HG02763 (cell line): ENCODE measurements at regions not wholly inside any gene's neighbourhood (a gene's known extent, or its start where the extent isn't known, plus 50 kb on each side); places are given as distances from the start of the nearest gene placed in this dataset.
"Not testable (repeated sequence)": the region's sequence is repeated elsewhere in the genome, so short reads cannot be mapped to it uniquely, and the experiment has no call there.

Source experiments
- ATAC-seq: cut with Tn5 transposase; IDR thresholded peaks from one replicate; pipeline ENCODE4 v1.9.1; 2021; ENCODE audit warnings: mild to moderate bottlenecking, moderate library complexity; ENCODE audit not compliant: unreplicated experiment

GRCh38 chr5:118554241-118554640 lies 434.1 kb downstream of the DTWD2 start:
- ATAC-seq, result no peak

GRCh38 chr5:118553662-118554061 lies 434.7 kb downstream of the DTWD2 start:
- ATAC-seq, result no peak

- ATAC-seq, result no peak
These were observed 435.5 kb downstream of the DTWD2 start for GRCh38 chr5:118552731-118553360.

GRCh38 chr5:118552146-118552545 lies 436.2 kb downstream of the DTWD2 start:
- ATAC-seq, result no peak

DNA sequence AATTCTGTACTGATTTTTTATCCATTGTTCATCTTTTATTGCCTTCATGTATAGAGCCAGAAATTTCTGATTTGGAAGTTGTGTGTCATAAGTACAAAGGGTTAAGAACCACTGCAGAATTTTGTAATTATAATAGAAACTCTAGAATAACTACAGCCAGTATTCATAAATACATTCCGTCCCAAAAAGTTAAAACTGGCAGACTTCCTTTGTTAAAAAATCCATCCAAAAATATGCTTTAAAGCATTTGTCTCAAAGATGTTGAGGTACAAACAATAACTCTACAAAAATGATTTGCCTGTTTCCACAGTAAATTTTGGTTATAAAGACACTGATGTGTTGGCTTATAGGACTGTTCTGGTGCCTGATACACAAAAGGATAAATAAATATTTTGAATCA lies 436.6 kb downstream of the DTWD2 start:
- no peak for ATAC-seq

GRCh38 chr5:118551031-118551430 lies 437.3 kb downstream of the DTWD2 start:
- ATAC-seq, result no peak

GRCh38 chr5:118548761-118549720 lies 439.3 kb downstream of the DTWD2 start:
- ATAC-seq, result no peak

DNA sequence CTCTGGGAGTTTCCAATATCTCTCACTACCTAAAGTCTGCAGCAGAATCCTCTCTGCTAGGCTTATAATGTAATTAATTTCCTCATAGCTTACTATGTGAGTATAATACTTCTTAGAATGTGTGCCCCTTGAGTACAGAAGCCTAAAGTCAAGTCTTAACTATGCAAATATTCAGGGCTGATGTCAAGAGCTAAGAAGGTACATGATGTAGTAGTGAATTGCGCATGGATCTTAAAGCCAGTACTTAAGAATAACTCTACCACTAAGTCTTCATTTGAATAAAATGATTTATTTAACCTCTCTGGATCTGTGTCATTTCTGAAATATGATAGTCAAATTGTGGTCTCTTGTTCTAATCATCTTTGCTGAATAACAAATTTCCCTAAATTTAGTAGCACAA lies 442.9 kb downstream of the DTWD2 start:
- ATAC-seq, result no peak

DNA sequence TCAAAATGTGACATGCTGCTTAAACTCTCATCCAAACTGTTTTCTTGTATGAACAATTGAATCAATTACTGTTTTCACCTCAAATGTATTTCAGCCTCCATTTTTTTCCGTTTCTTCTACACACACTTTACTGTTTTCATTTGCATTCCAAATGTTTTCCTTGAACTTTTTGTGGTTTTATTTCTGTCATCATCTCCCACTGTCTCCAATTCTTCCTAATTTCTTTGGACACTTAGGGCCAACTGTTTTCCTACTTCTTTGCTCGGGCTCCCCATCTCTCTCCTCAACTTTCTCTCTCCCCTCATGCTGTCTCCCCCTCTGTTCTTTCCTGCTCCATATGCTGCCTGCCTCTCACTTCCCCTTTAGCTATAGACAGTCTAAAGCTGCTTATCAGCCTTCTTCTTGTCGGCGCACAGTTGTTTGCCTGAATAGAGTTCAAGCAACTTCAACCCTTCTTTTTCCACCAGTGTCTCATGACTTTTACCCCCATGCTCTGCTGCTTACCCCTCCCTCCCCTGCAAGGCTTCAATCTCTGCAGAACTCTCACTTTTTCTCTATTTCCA lies 443.4 kb downstream of the DTWD2 start:
- no peak for ATAC-seq

DNA sequence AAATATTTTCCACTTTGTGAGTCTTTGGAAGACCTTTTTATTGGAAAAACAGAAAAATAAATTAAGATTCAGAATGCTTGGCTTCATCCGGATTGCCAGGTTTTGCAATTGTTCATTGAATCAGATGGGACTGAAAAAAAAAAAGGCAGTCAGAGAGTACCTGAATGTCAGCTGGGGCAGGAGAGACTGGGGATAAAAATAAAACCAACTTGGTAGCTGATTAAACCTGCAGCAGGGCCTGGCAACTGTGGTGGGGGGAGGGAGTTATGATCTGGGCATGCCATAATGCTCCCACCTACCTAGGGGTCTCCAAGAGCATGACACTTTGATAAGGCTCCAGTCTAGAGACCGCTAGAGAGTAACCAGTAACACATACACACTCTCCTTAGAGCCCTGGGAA lies 454.4 kb downstream of the DTWD2 start:
- no peak for ATAC-seq

- ATAC-seq, result no peak
These were observed 455.2 kb downstream of the DTWD2 start for GRCh38 chr5:118533156-118533555.

DNA sequence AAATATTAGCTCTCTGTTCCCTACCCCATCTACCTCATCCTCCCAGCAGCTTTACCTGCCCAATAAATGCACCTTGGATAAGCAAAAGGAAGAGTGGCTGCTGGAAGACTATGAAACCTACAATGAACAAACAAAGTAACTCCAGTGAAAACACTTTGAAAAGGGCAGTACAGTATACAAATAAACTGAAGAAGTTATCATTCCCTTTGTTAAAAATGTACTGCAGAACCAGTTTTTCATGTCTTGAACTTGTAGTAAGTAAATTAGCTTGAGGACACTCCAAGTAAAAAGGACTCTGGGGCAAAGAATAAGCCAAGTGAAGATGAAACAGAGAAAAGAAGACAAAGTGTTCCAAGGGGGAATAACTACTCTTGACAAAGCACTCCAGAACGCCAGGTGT lies 457.1 kb downstream of the DTWD2 start:
- no peak for ATAC-seq

DNA sequence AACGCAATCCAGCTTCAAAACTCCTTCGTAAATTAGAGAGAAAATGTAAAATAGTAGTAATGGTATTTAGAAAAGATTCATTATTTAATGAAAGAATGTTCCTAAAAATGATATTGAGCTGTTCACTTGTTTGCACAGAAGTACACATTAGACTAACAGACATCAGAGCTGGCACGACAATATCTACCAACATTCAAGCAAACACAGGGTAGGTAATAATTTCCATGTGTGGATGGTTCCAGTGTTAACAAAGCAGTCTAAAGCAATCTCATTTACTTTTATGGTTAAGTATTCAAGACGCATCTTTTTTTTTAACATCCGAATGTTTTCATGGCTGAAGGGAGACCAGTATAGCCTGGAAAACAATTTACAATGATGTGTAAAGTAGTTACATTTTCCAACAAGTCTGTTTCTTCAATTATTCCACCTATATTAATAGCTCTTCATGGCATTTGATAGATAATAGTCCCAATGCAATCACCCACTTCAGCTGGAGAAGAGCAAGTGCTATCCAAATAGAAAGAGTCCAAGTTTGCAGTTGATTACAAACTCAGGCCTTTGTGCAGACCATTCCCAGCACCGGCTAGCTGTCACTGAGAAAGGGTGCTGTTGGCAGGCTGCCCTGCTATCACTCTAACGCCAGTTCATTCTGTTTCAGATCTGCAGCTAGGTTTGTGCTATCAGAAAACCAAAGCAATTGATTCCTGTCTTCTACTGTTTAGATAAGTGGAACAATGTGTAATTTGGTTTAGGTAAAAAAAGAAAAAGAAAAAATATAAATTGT lies 458.8 kb downstream of the DTWD2 start:
- no peak for ATAC-seq

GRCh38 chr5:118522626-118523025 lies 465.7 kb downstream of the DTWD2 start:
- no peak for ATAC-seq

- no peak for ATAC-seq
These were observed 467.5 kb downstream of the DTWD2 start for GRCh38 chr5:118520771-118521415.

GRCh38 chr5:118519466-118519865 lies 468.9 kb downstream of the DTWD2 start:
- no peak for ATAC-seq

DNA sequence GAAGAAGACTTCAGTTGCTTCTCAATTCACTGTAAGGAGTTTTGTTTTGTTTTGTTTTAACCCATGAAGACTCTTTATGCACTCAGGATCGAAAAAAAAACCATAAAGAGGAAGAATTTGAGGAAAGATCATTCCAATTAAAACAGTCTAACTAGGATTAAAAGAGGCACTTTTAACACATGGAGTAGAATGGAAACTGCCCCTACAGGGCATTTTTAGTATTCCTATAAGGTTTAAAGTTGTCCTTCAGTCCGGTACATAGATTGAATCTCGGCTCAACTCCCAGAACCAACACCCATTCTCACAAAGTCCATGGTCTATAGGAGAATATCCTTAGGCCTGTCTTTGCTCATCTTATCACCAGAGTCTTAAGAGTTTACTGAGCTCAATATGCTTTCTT lies 469.6 kb downstream of the DTWD2 start:
- no peak for ATAC-seq

- ATAC-seq, result no peak
These were observed 476.5 kb downstream of the DTWD2 start for GRCh38 chr5:118511846-118512245.

DNA sequence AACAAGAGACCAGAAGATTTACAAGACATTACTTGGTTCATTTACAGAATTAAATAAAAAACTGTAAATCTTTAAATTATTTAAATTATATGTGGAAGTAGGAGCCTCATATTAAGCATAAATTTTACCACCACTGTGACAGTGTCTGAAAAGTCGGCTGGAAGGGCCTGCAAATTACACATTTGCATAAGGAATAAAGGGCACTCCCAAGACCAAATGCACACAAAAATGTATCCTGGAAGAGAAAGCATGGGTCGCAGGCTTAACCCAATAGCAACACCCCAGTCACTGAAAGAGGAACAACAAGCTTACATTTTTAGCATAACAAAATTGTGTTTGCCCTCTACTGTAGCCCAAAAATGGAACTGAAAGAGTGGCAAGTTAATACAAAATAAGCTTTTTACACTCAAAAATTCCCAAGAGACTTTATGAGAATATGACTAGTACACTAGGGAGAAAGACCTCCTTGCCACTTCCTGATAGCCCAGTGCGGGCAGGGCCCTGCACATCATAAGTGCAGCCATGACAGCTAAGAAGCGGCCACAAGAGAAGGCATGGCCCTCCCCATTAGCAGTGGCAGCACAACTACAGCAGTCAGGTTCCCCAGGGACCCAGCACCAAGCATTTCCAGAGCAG lies 482.0 kb downstream of the DTWD2 start:
- ATAC-seq, result peak; percentile 86

GRCh38 chr5:118502232-118502631 lies 486.1 kb downstream of the DTWD2 start:
- not testable (repeated sequence) for ATAC-seq
